SU-DHL-6 (cell line): ENCODE measurements at regions not wholly inside any gene's neighbourhood (a gene's known extent, or its start where the extent isn't known, plus 50 kb on each side); places are given as distances from the start of the nearest gene placed in this dataset.

Experiments
- CTCF ChIP-seq: fragments of 200-600 bp; sonication (generic); IDR thresholded peaks from one replicate; pipeline ENCODE4 v1.5.1; 2017; ENCODE audit warnings: antibody characterized with exemption, mild to moderate bottlenecking, low read length, moderate library complexity; ENCODE audit not compliant: insufficient read depth, poor library complexity, severe bottlenecking
- EZH2phosphoT487 ChIP-seq: fragments of 200-600 bp; sonication (generic), shearing (Covaris generic); conservative IDR thresholded peaks from 2 replicates; pipeline ENCODE4 v1.6.1; 2018; ENCODE audit warnings: mild to moderate bottlenecking, antibody characterized with exemption, low read length, moderate library complexity, mixed read lengths

GRCh38 chr1:5727191-5727590 lies 265.0 kb downstream of the NPHP4 start:
- no peak for TF ChIP-seq CTCF
- no peak for TF ChIP-seq EZH2phosphoT487
